ENCODE measurements at regions not wholly inside any gene's neighbourhood (a gene's known extent, or its start where the extent isn't known, plus 50 kb on each side); places are given as distances from the start of the nearest gene placed in this dataset.
"Not testable (repeated sequence)": the region's sequence is repeated elsewhere in the genome, so short reads cannot be mapped to it uniquely, and the experiment has no call there.

- intact Hi-C loops (cut with micrococcal nuclease): no loop called here
- CTCF ChIA-PET: no interaction called here
- no peak overlapping the region for H3K4me3 Mint-ChIP-seq
Observed at GRCh38 chr9:96122282-96122681, 179.7 kb downstream of the HSD17B3 start.

GRCh38 chr9:96121136-96121535 is 180.8 kb downstream of the HSD17B3 start:
- intact Hi-C loops (cut with micrococcal nuclease): no loop called here
- Mint-ChIP-seq H3K4me3 (no peak overlapping the region), H3K36me3 (ENCODE audit: low read depth) (no peaks in the 10 kb centered on the region), H3K27me3 (ENCODE audit: low read depth) (peaks cover 15% of the 10 kb centered on the region), H3K27ac (no peak overlapping the region), H3K4me1 (ENCODE audit: low read depth) (no peaks in the 10 kb centered on the region), H3K9me3 (peaks cover 1% of the 10 kb centered on the region)
- CTCF ChIA-PET: no interaction called here
- no peak for DNase-seq

More at GRCh38 chr9:96122282-96122681, 179.7 kb downstream of the HSD17B3 start:
- DNase-seq: no peak
- Mint-ChIP-seq H3K36me3 (ENCODE audit: low read depth) (no peaks in the 10 kb centered on the region), H3K4me1 (ENCODE audit: low read depth) (no peaks in the 10 kb centered on the region), H3K27ac (no peak overlapping the region), H3K27me3 (ENCODE audit: low read depth) (peaks cover 11% of the 10 kb centered on the region), H3K9me3 (peaks cover 1% of the 10 kb centered on the region)

- Mint-ChIP-seq H3K36me3 (ENCODE audit: low read depth) (no peaks in the 10 kb centered on the region), H3K4me3 (no peak overlapping the region), H3K4me1 (ENCODE audit: low read depth) (no peaks in the 10 kb centered on the region), H3K27ac (no peak overlapping the region), H3K9me3 (peaks cover 1% of the 10 kb centered on the region), H3K27me3 (ENCODE audit: low read depth) (peaks cover 19% of the 10 kb centered on the region)
- CTCF ChIA-PET: interaction anchor here (1.0 kb wide), 1 partner anchor 100 kb away, joined by 4 read pairs; no protein-coding TSS in a partner anchor
- no peak for DNase-seq
- intact Hi-C loops (cut with micrococcal nuclease): no loop called here
Observed at GRCh38 chr9:96117398-96118080, 184.4 kb downstream of the HSD17B3 start.

- Mint-ChIP-seq H3K9me3 (peaks cover 1% of the 10 kb centered on the region), H3K27me3 (ENCODE audit: low read depth) (peaks cover 19% of the 10 kb centered on the region), H3K4me3 (no peak overlapping the region), H3K36me3 (ENCODE audit: low read depth) (no peaks in the 10 kb centered on the region), H3K27ac (no peak overlapping the region), H3K4me1 (ENCODE audit: low read depth) (no peaks in the 10 kb centered on the region)
- DNase-seq: no peak
- CTCF ChIA-PET: interaction anchor here (0.6 to 1.3 kb wide), 5 partner anchors 19 to 491 kb away, joined by 3 to 4 read pairs (median 3); no protein-coding TSS in a partner anchor
- intact Hi-C loops (cut with micrococcal nuclease): no loop called here
Observed at GRCh38 chr9:96116275-96117064, 185.5 kb downstream of the HSD17B3 start.

GRCh38 chr9:96115836-96116235 is 186.1 kb downstream of the HSD17B3 start:
- H3K27ac Mint-ChIP-seq: no peak overlapping the region
- intact Hi-C loops (cut with micrococcal nuclease): no loop called here
- peaks cover 19% of the 10 kb centered on the region for H3K27me3 Mint-ChIP-seq (ENCODE audit: low read depth)
- H3K4me1 Mint-ChIP-seq (ENCODE audit: low read depth): no peaks in the 10 kb centered on the region
- H3K36me3 Mint-ChIP-seq (ENCODE audit: low read depth): no peaks in the 10 kb centered on the region
- DNase-seq: no peak
- CTCF ChIA-PET: interaction anchor here (0.6 to 1.3 kb wide), 3 partner anchors 18 to 151 kb away, joined by 3 to 4 read pairs (median 3); no protein-coding TSS in a partner anchor
- peaks cover 1% of the 10 kb centered on the region for H3K9me3 Mint-ChIP-seq
- H3K4me3 Mint-ChIP-seq: no peak overlapping the region

GRCh38 chr9:96113032-96113431 is 188.9 kb downstream of the HSD17B3 start:
- Mint-ChIP-seq H3K36me3 (ENCODE audit: low read depth) (no peaks in the 10 kb centered on the region), H3K4me3 (no peak overlapping the region), H3K9me3 (no peaks in the 10 kb centered on the region), H3K27ac (no peak overlapping the region), H3K4me1 (ENCODE audit: low read depth) (no peaks in the 10 kb centered on the region), H3K27me3 (ENCODE audit: low read depth) (peaks cover 19% of the 10 kb centered on the region)
- intact Hi-C loops (cut with micrococcal nuclease): no loop called here
- DNase-seq: no peak
- CTCF ChIA-PET: no interaction called here

GRCh38 chr9:96109680-96110351 is 192.2 kb downstream of the HSD17B3 start:
- no peak overlapping the region for H3K27ac Mint-ChIP-seq
- CTCF ChIA-PET: interaction anchor here (0.6 kb wide), 1 partner anchor 404 kb away, joined by 4 read pairs; no protein-coding TSS in a partner anchor
- no peaks in the 10 kb centered on the region for H3K36me3 Mint-ChIP-seq (ENCODE audit: low read depth)
- intact Hi-C loops (cut with micrococcal nuclease): no loop called here
- DNase-seq: no peak
- H3K4me1 Mint-ChIP-seq (ENCODE audit: low read depth): no peaks in the 10 kb centered on the region
- H3K27me3 Mint-ChIP-seq (ENCODE audit: low read depth): peaks cover 5% of the 10 kb centered on the region
- peaks cover 11% of the 10 kb centered on the region for H3K9me3 Mint-ChIP-seq
- no peak overlapping the region for H3K4me3 Mint-ChIP-seq

- Mint-ChIP-seq H3K9me3 (peaks cover 14% of the 10 kb centered on the region), H3K4me1 (ENCODE audit: low read depth) (no peaks in the 10 kb centered on the region), H3K4me3 (no peak overlapping the region), H3K27me3 (ENCODE audit: low read depth) (peaks cover 5% of the 10 kb centered on the region), H3K27ac (no peak overlapping the region), H3K36me3 (ENCODE audit: low read depth) (no peaks in the 10 kb centered on the region)
- CTCF ChIA-PET: interaction anchor here (0.9 kb wide), 1 partner anchor 62 kb away, joined by 3 read pairs; no protein-coding TSS in a partner anchor
- no peak for DNase-seq
- intact Hi-C loops (cut with micrococcal nuclease): no loop called here
Observed at GRCh38 chr9:96108691-96109380, 193.1 kb downstream of the HSD17B3 start.

GRCh38 chr9:96107436-96107835 is 194.5 kb downstream of the HSD17B3 start:
- peaks cover 5% of the 10 kb centered on the region for H3K27me3 Mint-ChIP-seq (ENCODE audit: low read depth)
- no peaks in the 10 kb centered on the region for H3K36me3 Mint-ChIP-seq (ENCODE audit: low read depth)
- intact Hi-C loops (cut with micrococcal nuclease): no loop called here
- CTCF ChIA-PET: no interaction called here
- H3K27ac Mint-ChIP-seq: no peak overlapping the region
- H3K4me1 Mint-ChIP-seq (ENCODE audit: low read depth): no peaks in the 10 kb centered on the region
- no peak overlapping the region for H3K4me3 Mint-ChIP-seq
- no peak for DNase-seq
- H3K9me3 Mint-ChIP-seq: peaks cover 15% of the 10 kb centered on the region

- CTCF ChIA-PET: no interaction called here
- no peak overlapping the region for H3K4me3 Mint-ChIP-seq
- H3K27ac Mint-ChIP-seq: no peak overlapping the region
- H3K36me3 Mint-ChIP-seq (ENCODE audit: low read depth): no peaks in the 10 kb centered on the region
- H3K27me3 Mint-ChIP-seq (ENCODE audit: low read depth): no peaks in the 10 kb centered on the region
- intact Hi-C loops (cut with micrococcal nuclease): no loop called here
- peak; percentile 32 for DNase-seq
- peaks cover 13% of the 10 kb centered on the region for H3K9me3 Mint-ChIP-seq
- H3K4me1 Mint-ChIP-seq (ENCODE audit: low read depth): peaks cover 5% of the 10 kb centered on the region
Observed at GRCh38 chr9:96100385-96101300, 201.3 kb downstream of the HSD17B3 start.

GRCh38 chr9:96090630-96091029 is 211.3 kb downstream of the HSD17B3 start:
- CTCF ChIA-PET: interaction anchor here (0.6 kb wide), 1 partner anchor 446 kb away, joined by 3 read pairs; no protein-coding TSS in a partner anchor
- H3K9me3 Mint-ChIP-seq; H3K4me3 Mint-ChIP-seq; H3K36me3 Mint-ChIP-seq (ENCODE audit: low read depth); intact Hi-C loops (cut with micrococcal nuclease); H3K27ac Mint-ChIP-seq; DNase-seq; H3K4me1 Mint-ChIP-seq (ENCODE audit: low read depth): not testable (repeated sequence)
- peaks cover 16% of the 10 kb centered on the region for H3K27me3 Mint-ChIP-seq (ENCODE audit: low read depth)

Data from activated naive CD4-positive, alpha-beta T cell treated with anti-CD3 and anti-CD28 coated beads for 36 hours (primary cell).